Natural killer cell (primary cell): ENCODE measurements at regions not wholly inside any gene's neighbourhood (a gene's known extent, or its start where the extent isn't known, plus 50 kb on each side); places are given as distances from the start of the nearest gene placed in this dataset.

Experiments used
- ATAC-seq, 3 donors: fragments of 150-1000 bp in 2 of 3; fragments of 200-7000 bp in 1 of 3; cut with Tn5 transposase; 1 replicate in 1 of 3; 2 replicates in 2 of 3; pipeline ENCODE4 v1.10.0; 2021; ENCODE audit warnings: mild to moderate bottlenecking in 2 of 3, moderate library complexity in 2 of 3
- DNase-seq, 2 donors: peaks; one replicate each; pipeline versions ENCODE4 v3.0.0 to v3.0.0-alpha.2; 2013 to 2021; ENCODE audit warnings: mixed read lengths in 1 of 2
- H3K27ac ChIP-seq: one replicate; pipeline ENCODE4 v1.5.1; 2013; ENCODE audit warnings: mild to moderate bottlenecking, low read length
- H3K27me3 ChIP-seq: one replicate; pipeline ENCODE4 v1.6.1; 2013; ENCODE audit warnings: low read length; ENCODE audit not compliant: control insufficient read depth, insufficient read depth
- H3K36me3 ChIP-seq: one replicate; pipeline ENCODE4 v1.6.1; 2013; ENCODE audit warnings: low read length; ENCODE audit not compliant: control insufficient read depth, insufficient read depth
- H3K4me1 ChIP-seq: one replicate; pipeline ENCODE4 v1.6.1; 2013; ENCODE audit warnings: low read length; ENCODE audit not compliant: control insufficient read depth, insufficient read depth
- H3K4me3 ChIP-seq: one replicate; pipeline ENCODE4 v1.5.1; 2013; ENCODE audit warnings: low read length
- H3K9me3 ChIP-seq: one replicate; pipeline ENCODE4 v1.6.1; 2013; ENCODE audit warnings: low read length; ENCODE audit not compliant: control insufficient read depth, insufficient read depth
- H3K27ac Mint-ChIP-seq, 2 donors: one replicate each; pipeline ENCODE4 v1.8.0; 2022; ENCODE audit warnings: mild to moderate bottlenecking in 2 of 2, mixed read lengths in 2 of 2, moderate library complexity in 1 of 2
- H3K27me3 Mint-ChIP-seq, 2 donors: one replicate each; pipeline ENCODE4 v1.8.0; 2022; ENCODE audit warnings: low read depth in 2 of 2, mixed read lengths in 2 of 2
- H3K36me3 Mint-ChIP-seq: one replicate; pipeline ENCODE4 v1.8.0; 2022; ENCODE audit warnings: mixed read lengths
- H3K4me1 Mint-ChIP-seq, 2 donors: one replicate each; pipeline ENCODE4 v1.8.0; 2022; ENCODE audit warnings: mixed read lengths in 2 of 2
- H3K4me3 Mint-ChIP-seq: one replicate; pipeline ENCODE4 v1.8.0; 2022; ENCODE audit warnings: mild to moderate bottlenecking, moderate library complexity, mixed read lengths
- H3K9me3 Mint-ChIP-seq, 2 donors: one replicate each; pipeline ENCODE4 v1.8.0; 2022; ENCODE audit warnings: mixed read lengths in 2 of 2
- CTCF ChIP-seq: fragments of 200-600 bp; IDR thresholded peaks from one replicate; pipeline ENCODE4 v1.8.0; 2022; ENCODE audit warnings: antibody characterized with exemption
- WGBS: methylation state at CpG from one replicate; pipeline ENCODE4 v1.1.7; 2013; ENCODE audit warnings: missing lambda C conversion rate; ENCODE audit not compliant: insufficient coverage; 5-methylcytosine and 5-hydroxymethylcytosine counted together
- intact Hi-C: fragments of 100-400 bp; cut with micrococcal nuclease; formaldehyde crosslinking; loops from one replicate; pipeline ENCODE4 v1.14.2; 2022

DNA sequence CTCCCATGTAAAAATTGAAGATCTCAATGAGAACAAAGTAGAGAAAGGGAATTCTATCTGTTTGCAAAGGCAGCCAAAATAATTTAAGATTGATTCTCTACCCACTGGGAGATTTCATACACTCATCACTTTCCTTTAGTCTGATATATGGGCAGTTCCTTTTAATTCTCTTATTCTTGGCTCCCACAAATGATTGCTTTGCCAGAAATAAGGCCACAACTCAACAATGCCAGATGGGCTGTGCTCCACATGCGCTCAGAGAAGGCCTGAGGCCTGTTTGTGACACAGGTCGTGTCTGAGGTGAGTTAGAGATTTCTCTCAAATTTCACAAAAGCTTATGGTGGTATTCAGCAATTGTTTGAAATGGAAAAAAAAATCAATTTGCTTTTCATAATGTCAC lies 501.9 kb upstream of the SEMA3D start:
- Mint-ChIP-seq H3K27me3 (no peaks in the 10 kb centered on the region), H3K9me3 (peaks cover 5 to 10% of the 10 kb centered on the region in 2 donors), H3K4me3 (no peak overlapping the region), H3K4me1 (no peaks in the 10 kb centered on the region), H3K36me3 (peaks cover 5% of the 10 kb centered on the region), H3K27ac (no peak overlapping the region)
- Histone ChIP-seq H3K4me1 (no peaks in the 10 kb centered on the region), H3K36me3 (no peaks in the 10 kb centered on the region), H3K9me3 (peaks cover 11% of the 10 kb centered on the region), H3K4me3 (no peak overlapping the region), H3K27ac (no peak overlapping the region), H3K27me3 (no peaks in the 10 kb centered on the region)
- 78% methylated on average over 2 of the region's 2 CpGs for WGBS
- intact Hi-C loops = no loop called here
- TF ChIP-seq CTCF = no peak
- ATAC-seq (no peak), DNase-seq (no peak)

GRCh38 chr7:85686401-85687181 lies 499.7 kb upstream of the SEMA3D start:
- no peak for TF ChIP-seq CTCF
- H3K27me3 Mint-ChIP-seq = no peaks in the 10 kb centered on the region
- no peak overlapping the region for H3K27ac Mint-ChIP-seq
- intact Hi-C loops = no loop called here
- Histone ChIP-seq H3K27me3 (no peaks in the 10 kb centered on the region), H3K36me3 (no peaks in the 10 kb centered on the region), H3K9me3 (peaks cover 11% of the 10 kb centered on the region), H3K27ac (no peak overlapping the region), H3K4me3 (no peak overlapping the region), H3K4me1 (no peaks in the 10 kb centered on the region)
- H3K4me1 Mint-ChIP-seq = no peaks in the 10 kb centered on the region
- 84% methylated on average over 7 of the region's 7 CpGs for WGBS
- H3K9me3 Mint-ChIP-seq = peaks cover 3 to 8% of the 10 kb centered on the region in 2 donors
- peaks cover 5% of the 10 kb centered on the region for H3K36me3 Mint-ChIP-seq
- no peak for ATAC-seq
- H3K4me3 Mint-ChIP-seq = no peak overlapping the region
- no peak for DNase-seq

DNA sequence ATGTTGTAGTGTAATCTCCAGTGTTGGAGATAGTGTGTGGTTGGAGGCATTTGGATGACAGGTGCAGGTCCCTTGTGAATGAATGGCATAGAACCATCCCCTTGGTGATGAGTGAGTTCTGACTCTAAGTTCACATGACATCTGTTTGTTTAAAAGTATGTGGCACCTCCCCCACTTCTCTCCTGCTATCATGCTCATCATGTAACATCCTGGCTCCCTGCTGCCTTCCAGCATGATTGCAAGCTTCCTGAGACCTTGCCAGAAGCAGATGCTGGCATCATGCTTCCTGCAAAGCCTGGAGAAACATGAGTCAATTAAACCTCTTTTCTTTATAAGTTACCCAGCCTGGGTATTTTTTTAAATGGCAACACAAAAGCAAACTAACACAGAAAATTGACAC lies 499.0 kb upstream of the SEMA3D start:
- no peaks in the 10 kb centered on the region for H3K27me3 ChIP-seq
- no peak for TF ChIP-seq CTCF

More for the DNA sequence above, 499.0 kb upstream of the SEMA3D start:
- Mint-ChIP-seq H3K9me3 (peaks cover 3 to 8% of the 10 kb centered on the region in 2 donors), H3K36me3 (peaks cover 5% of the 10 kb centered on the region), H3K27ac (no peak overlapping the region), H3K4me3 (no peak overlapping the region), H3K27me3 (no peaks in the 10 kb centered on the region), H3K4me1 (no peaks in the 10 kb centered on the region)
- H3K4me1 ChIP-seq = no peaks in the 10 kb centered on the region
- intact Hi-C loops = no loop called here
- no peaks in the 10 kb centered on the region for H3K36me3 ChIP-seq
- no peak overlapping the region for H3K4me3 ChIP-seq
- H3K27ac ChIP-seq = no peak overlapping the region
- H3K9me3 ChIP-seq = peaks cover 15% of the 10 kb centered on the region
- no peak for ATAC-seq
- DNase-seq = no peak
